ENCODE measurements at regions not wholly inside any gene's neighbourhood (a gene's known extent, or its start where the extent isn't known, plus 50 kb on each side); places are given as distances from the start of the nearest gene placed in this dataset.

DNA sequence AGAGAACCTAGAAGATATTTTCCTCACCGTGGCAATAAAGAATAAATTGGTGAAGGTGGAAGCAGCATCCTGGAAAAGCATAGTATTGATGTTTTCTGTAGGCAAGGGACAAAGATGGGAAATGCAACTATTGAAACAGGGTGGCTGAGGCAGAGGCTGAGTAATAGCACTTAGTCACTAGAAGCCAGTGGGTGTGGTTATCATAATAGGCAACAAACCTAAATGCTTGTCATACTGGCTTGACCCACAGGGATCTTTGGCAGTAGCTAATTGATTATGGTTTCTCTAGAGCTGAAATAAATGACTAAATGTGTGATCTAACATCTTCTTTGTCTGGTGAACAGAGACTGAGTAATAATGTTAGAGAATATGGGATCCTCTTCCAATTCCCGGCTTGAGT, 353.6 kb upstream of the RPS6KA3 start:
- DNase-seq (ENCODE audit: low read depth in 2 of 2) = no peak

DNA sequence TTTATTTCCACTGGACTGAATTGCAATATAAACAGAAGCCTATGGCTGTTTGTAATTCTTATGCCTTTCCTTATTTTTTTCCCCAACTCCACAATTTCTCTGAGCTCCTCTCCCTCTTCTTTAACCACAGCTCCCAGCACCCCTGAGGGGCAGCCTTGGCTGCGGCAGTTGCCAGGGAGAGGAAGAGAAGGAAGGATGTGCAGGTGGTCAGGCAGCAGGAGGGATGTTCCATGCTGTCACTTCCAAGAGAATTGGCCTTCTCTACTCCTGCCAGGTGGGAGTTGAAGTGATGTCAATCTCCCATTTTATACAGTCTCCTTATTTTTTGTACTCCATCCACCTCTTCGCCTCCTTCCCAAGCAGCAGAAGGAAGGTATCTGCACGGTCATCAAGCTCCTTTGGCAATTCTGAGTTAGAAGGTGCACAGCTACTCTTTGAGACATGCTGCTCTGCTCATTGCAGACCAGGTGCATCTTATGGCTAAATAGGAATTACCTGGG, 343.3 kb upstream of the RPS6KA3 start:
- no peak for DNase-seq (ENCODE audit: low read depth in 2 of 2)

DNA sequence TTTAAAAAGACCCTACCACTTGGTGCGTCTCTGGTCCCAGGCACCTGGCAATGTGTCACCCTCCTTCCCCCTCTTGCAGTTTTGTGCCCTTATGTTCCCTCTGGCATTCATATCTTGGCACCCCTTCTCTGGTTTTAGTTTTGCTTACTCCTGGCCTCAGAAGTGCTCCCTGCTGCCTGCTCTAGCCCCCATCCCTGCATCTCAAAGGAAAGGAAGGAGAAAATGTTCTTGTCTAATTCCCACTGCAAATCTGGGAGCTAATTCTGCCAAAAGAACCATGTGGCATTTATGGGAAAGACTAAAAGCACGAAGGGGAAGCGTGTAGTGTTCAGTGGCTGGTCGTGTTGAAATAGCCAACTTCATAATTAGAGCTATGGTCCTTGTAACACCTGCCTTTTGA, 340.1 kb upstream of the RPS6KA3 start:
- DNase-seq (ENCODE audit: low read depth in 2 of 2) = no peak

DNA sequence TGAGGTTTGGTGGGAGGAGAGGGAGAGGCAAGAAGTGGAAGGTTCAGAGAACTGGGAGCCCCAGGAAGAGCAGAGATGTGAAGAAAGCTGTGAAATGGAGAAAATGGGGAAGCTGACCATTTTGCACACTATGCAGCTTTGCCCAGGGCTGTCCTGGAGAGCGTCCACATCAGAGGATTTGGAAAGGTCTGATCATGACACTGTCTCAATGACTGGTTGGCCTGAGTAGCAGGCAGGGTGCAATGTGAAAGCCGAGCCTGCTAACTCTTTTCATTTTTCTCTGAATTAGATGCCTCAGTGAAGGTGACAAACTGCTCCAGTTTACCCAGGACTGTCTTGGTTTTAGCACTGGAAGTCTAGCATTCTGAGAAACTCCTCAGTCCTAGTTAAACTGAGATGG, 330.1 kb upstream of the RPS6KA3 start:
- no peak for DNase-seq (ENCODE audit: low read depth in 2 of 2)

DNA sequence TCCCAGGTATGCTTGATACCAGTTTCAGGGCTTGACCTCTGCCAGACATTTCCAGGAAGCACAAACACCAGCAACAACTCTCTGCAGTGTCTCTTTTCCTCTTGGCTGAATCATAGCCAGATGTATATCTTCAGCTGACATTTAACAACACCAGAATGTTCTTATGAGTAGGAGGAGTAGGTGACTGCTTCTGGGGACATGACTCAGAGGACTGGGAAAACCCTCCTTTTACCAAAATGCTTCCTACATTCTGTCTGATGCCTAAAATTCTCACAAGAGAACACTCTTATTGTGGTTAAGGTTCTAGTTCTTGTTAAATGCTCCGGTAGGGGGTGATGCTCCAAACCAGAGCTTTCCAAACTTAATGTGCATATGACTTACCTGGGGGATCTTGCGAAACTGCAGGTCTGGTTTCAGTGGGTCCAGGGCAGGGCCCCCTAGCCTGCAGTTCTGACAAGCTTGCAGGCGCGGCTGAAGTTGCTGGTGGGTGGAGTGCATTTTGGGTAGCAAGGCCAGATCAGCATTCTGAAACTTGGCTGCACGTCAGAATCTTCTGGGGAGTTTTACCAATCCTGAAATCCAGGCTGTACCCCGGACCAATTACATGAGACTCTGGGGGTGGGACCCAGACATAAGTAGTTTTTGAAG, 329.3 kb upstream of the RPS6KA3 start:
- peak; percentile 11 to 22 for DNase-seq (ENCODE audit: low read depth in 2 of 2)

DNA sequence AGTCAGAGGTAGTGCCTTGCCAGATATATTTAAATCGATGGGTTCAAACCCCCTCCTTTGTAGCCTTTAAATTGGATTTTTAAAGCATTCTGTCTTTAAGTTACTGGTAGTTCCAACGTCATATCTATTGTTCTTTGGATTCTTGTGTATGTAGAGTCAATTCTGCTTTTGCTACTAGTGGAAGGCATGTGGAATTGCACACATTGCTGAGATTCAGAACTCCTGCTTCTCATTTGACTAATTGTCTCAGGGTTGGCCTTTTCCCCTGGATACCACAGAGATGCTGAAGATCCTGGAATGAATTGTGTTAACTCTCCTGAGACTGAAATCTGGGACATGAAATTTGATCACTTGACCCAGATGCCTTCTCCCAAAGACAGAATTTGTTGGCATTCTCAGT, 328.3 kb upstream of the RPS6KA3 start:
- DNase-seq (ENCODE audit: low read depth in 2 of 2) = no peak

DNA sequence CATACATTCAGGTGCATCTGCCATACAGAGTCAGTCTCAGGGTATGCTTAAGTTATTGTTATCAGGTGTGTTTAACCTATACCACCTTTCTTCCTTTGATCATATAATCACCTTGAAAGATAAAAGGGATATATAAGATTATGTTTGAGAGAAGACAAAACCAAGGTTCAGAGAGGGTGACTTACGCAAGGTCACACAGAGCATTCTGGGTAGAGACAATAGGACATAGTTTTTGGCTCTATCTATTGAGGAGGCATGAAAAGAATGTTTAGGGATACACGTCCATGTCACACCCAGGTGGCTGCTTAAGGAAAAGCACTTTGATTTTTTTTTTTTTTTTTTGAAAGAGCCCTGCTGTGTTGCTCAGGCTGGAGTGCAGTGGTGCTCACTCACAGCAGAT, 327.1 kb upstream of the RPS6KA3 start:
- DNase-seq (ENCODE audit: low read depth in 2 of 2) = no peak

DNA sequence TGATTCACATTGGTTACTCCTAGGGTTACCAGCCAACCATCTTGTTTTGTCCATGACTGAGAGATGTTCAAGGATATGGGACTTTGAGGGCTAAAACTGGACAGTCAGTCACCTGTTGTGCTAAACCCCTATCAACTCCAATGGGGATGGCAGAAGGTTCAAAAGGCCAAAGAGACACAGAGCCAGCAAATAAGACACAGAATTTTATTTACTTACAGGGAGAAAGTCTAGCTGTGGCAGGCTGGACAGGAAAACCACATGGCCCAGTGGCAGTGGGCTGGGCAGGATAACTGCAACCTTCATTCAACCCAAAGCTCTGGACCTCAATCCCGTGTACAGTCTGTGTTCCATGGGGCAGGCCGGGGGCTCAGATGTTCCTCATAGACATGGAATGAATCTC, 326.7 kb upstream of the RPS6KA3 start:
- DNase-seq (ENCODE audit: low read depth in 2 of 2) = no peak

DNA sequence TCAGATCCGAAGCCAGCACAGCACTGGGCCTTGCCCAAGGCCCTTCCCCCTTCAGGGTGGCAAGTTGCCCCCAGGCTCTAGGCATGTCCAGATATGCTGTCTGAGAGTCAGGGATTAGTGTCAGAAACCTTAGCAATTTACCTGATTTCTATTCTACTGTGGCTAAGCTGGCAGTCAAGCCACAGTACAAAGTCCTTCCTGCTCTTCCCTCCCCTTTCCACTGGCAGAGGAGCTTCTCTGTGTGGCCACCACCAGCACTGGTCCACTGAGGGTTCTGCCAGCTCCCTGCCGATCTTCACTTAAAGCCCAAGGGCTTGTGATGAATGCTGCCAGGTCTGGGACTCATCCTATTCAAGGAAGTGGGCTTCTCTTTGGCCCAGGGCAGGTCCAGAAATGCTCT, 324.5 kb upstream of the RPS6KA3 start:
- no peak for DNase-seq (ENCODE audit: low read depth in 2 of 2)

DNA sequence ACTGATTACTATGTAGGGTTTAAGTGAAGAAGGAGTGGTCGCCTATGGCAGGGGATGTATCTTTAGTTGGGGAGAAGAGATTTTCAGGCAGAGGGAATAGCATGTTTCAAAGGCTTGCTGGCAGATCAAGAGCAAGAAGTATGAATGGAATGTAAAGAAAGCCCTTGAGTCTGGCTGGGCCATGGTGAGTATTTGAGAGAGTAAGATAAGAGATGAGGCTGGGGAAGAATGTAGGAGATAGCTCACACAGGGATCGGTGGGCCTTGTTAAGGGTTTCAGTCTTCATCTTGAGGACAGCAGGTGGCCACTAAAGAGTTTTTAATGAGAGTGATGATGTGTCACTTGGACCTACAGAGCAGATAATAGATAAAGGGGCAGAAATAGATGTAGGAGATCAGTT, 319.1 kb upstream of the RPS6KA3 start:
- DNase-seq (ENCODE audit: low read depth in 2 of 2) = no peak

DNA sequence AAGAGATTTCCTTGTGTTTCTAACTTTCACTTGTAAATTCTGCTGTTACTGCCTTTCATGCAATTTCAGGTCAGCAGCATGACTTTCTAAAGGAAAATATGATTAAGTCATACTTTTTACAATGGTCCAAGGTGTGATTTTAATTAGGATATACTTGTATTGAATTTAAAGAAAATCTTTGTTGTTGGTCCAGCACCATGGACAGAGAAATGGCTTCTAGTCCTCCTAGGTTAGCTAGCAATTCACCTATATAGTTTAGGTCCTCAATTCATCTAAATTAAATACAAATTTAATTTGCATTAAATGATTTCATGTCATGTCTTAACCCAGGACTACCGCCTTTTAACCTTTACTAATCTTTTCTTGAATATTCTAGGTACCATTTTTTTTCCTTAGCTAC, 304.9 kb upstream of the RPS6KA3 start:
- no peak for DNase-seq (ENCODE audit: low read depth in 2 of 2)

DNA sequence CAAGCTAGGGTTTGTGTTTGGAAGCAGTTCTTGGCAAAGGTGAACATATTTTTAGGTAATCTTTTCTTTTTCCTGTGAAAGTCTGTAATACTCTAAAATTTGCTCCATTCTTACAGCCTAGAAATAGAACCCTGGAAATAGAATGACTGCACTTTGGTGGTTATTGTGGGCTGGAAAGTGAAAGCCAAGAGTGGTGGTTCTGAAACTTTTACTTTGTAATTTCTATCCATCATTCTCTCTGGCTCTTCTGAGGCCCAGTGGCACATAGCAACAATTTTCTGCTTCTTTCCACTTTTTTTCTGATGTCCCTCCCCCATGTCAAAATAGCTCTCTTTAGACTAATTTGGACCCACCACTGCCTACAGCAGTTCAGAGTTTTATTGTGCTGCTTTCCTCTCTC, 300.4 kb upstream of the RPS6KA3 start:
- DNase-seq (ENCODE audit: low read depth in 2 of 2) = no peak

DNA sequence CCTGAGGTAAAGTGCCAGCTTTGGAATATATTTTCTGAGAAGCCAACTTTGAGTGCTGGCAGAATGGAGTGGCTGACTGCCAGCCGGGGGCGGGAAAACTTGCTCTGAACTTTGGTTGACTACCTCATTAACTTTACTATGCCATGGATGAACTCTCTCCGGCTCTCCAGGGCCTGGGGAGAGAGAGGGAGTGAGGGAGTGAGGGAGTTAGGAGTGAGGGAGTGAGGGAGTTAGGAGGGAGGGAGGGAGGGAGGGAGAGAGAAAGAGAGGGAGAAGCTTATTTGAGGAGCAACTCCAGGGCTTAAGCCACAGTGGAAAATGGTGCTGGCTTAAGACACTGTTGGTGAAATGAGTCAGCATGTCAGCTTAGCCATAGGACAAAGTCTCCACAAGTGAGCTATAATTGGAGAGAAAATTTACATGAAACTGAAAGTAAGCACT, 280.9 kb upstream of the RPS6KA3 start:
- DNase-seq (ENCODE audit: low read depth in 2 of 2) = no peak

DNA sequence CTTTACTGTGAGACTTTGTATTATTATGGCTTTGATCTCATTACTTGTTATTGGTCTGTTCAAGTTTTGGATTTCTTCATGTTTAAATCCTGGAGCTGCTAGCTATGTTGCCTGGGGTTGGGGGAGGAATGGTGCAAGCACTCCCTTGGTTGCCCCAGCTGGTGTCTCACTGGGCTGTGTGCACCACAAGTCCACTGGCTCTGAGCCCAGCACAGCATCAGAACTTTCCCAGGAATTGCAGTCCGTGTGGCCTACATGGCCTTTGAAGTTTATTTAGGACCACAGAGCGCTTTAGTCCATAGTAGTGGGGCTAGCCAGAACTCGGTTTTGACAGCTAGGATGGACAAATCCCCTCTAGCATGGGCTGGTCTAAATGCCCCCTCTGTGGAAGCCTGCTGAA, 278.8 kb upstream of the RPS6KA3 start:
- no peak for DNase-seq (ENCODE audit: low read depth in 2 of 2)

DNA sequence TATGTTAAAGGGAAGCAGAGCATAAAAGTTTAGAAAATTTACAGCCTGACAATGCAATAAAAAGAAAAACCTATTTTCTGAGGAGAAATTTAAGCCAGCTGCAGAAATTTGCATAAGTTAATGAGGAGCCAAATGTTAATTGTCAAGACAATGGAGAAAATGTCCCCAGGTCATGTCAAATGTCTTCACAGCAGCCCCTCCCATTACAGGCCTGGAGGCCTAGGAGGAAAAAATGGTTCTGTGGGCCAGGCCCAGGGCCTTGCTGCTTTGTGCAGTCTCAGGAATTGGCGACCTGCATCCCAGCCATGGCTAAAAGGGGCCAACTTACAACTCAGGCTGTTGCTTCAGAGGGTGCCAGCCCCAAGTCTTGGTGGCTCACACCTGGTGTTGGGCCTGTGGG, 275.4 kb upstream of the RPS6KA3 start:
- DNase-seq (ENCODE audit: low read depth in 2 of 2) = no peak

DNA sequence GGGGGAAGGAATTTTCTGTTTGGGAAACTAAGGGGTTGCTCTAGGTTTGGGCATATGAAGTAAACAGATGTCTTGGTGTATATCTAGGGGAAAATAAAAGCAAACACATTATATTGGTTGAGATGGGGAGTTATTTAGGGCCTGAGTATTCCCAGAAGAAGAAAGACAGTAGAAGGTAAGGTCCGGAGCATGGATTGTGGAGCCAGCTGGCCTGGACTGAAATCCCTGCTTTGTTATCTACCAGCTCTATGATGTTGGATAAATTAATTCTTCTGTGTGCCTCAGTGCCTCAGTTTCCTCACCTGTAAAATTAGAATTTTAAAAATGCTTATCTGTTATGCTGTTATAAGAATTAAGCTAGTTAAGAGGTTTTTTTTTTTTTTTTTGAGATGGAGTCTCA, 272.3 kb upstream of the RPS6KA3 start:
- DNase-seq (ENCODE audit: low read depth in 2 of 2) = no peak

DNA sequence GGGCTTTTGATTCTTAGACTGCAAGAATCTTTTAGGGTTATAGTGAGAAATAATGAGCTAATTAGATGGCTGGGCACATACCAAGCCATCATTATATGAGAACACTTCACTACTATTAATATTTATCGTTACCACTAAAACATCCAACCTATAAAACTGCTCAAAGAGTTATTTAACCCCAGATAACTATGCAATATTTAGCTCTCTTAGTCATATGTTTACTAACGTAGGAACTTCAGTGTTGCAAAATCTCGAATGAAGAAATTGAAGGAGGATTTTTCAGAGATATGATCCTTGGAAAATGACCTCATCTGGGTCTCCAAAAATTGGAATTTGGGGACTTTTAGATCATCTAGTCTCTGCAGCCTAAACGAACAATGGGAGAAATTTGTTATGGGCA, 265.0 kb upstream of the RPS6KA3 start:
- DNase-seq (ENCODE audit: low read depth in 2 of 2) = no peak

DNA sequence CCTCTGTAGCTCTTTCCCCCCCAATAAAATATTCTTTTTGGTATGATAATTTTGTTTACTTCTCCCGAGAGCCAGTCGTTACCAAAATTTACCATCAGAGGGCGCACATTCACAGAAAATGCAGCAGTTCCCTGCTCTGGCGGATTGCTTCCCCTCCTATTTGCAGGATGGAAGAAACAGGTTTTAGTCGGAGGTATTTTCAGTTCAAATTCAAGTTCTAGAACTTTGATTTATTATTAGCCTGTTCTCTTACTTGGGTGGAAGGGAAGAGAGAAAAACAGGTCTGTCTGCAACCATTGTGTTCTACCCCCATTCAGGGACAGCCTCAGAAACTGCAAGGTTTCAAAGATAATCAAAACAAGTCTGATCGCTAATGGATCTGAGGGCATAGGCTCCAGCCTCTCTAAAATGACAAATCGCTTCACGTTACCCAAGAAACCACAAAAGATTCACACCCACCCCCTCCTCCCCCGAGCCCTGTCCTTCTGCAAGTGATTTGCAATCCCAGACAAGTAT, 263.8 kb upstream of the RPS6KA3 start:
- peak; percentile 37 to 52 for DNase-seq (ENCODE audit: low read depth in 2 of 2)

DNA sequence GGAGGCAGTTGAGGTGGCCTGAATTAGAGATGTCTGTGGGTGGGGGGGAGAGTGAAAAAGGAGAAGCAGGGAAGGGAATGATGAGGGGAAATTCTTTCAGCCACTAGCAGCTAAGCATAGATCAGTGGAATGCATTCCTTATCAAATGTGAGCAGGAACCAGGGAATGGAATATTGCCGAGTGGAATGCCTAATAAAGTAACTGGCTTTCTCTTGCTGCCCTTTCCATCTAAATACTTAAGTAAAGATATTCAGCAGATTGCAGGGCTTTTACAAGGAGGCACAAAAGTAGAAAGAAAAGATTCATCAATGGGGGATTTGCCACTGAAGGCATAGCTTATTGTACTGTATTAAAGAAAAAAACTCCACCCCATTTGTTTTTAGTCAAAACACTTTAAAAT, 263.0 kb upstream of the RPS6KA3 start:
- no peak for DNase-seq (ENCODE audit: low read depth in 2 of 2)

DNA sequence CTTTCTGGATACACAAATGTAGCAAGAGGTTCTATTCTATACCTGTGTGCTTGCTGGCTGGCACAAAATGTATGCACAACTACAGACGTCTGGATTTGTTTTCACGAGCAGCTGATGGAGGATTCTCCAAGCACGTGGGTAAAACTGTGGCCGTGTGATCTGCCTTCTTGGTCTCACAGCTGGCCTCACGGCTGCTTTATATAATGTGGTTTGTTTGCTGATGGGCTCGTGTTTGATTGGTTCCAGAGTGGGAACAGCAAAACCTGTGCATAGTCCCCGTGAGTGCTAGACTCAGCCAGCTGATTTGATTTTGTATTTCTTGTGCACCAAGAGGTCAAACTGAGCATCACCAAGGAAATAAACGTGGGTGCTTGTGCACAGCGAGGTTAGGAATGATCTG, 262.6 kb upstream of the RPS6KA3 start:
- DNase-seq (ENCODE audit: low read depth in 2 of 2) = no peak

DNA sequence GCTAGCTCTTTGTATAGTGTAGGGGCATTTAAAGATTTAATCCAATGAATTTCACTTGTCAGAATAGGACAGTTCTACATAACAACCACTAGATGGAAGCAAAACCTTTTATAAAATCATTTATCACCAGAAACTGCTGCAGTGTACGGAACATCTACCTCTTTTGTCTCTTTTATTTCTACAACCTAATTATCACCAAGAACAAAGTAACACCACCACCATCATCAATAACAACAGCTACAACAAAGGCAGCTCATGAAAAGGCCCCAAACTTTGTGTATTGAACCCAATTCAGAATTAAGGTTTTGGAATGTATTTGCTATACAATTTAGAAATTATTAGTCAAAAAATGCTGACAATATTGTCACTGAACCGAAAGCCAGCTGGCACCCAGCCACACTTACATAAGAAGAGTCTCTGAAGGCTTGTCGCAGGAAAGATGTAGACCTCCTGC, 260.9 kb upstream of the RPS6KA3 start:
- no peak for DNase-seq (ENCODE audit: low read depth in 2 of 2)

DNA sequence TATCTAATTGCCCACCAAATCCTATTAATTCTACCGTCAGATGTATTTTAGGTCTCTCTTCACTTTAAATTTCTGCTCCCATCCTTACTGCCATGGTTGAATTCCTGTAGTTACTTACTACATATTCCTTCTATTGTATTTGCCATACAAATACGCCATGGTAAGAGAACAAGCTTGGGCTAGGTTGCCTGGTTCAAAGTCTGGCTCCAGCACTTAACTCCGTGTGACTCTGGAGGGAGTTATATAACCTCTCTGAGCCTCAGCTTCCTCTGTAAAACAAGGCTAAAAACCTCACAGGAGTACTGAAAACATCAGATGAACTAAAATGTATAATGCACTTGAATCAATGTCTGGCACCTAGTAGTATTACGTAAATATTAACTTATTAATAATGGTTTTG, 260.3 kb upstream of the RPS6KA3 start:
- no peak for DNase-seq (ENCODE audit: low read depth in 2 of 2)

DNA sequence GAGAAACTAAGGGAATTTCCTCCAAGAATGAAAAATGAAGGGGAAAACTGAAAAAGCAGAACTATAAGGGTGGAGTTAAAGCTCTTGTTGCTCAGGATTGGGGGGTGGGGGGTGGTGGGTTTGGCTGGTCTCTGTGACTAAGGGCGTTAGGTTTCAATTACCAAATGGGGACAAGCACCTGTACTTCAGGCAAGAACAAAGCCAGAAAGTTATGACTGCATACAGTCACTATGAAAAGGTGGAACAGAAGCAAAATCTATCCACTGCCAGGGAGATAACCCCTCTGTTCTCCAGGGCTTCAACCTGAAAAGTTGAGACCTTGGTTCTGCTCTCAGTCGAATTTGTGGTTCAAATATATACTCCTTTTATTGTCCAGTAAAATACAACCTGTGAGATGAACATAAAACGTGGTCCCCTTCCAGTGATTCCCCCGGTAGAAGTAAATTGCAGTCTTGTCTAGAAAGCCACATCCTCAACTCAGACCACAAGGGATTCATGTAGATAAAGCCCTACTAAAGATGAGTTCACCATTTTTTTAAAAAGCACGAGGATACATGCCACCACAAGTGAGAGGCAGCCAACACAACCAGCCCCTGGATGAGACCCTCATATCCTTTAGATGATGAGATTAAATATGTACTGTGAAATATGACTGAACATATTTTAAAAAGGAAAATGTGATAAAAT, 257.1 kb upstream of the RPS6KA3 start:
- DNase-seq (ENCODE audit: low read depth in 2 of 2) = no peak

Measured in activated CD4-positive, alpha-beta T cell treated with anti-CD3 and anti-CD28 coated beads for 24 hours (primary cell).